ENCODE measurements at regions not wholly inside any gene's neighbourhood (a gene's known extent, or its start where the extent isn't known, plus 50 kb on each side); places are given as distances from the start of the nearest gene placed in this dataset.

- TF ChIP-seq CTCF (IDR thresholded peaks at IDR 0.05; ENCODE audit: low read depth, low read length), result no peak
- no peak overlapping the region for H3K4me3 ChIP-seq (ENCODE audit: low read depth, low read length)
Observed at GRCh38 chr2:236632295-236633218, 62.9 kb downstream of the ACKR3 start.

GRCh38 chr2:236633219-236633570 lies 63.6 kb downstream of the ACKR3 start:
- no peak overlapping the region for H3K4me3 ChIP-seq (ENCODE audit: low read depth, low read length)
- TF ChIP-seq CTCF (IDR thresholded peaks at IDR 0.05; ENCODE audit: low read depth, low read length), result no peak

- TF ChIP-seq CTCF (IDR thresholded peaks at IDR 0.05; ENCODE audit: low read depth, low read length), result no peak
- no peak overlapping the region for H3K4me3 ChIP-seq (ENCODE audit: low read depth, low read length)
Observed at GRCh38 chr2:236633775-236634560, 64.3 kb downstream of the ACKR3 start.

GRCh38 chr2:236636261-236636660 lies 66.6 kb downstream of the ACKR3 start:
- H3K4me3 ChIP-seq (ENCODE audit: low read depth, low read length), result no peak overlapping the region
- TF ChIP-seq CTCF (IDR thresholded peaks at IDR 0.05; ENCODE audit: low read depth, low read length), result no peak

GRCh38 chr2:236636714-236637470 lies 67.3 kb downstream of the ACKR3 start:
- TF ChIP-seq CTCF (IDR thresholded peaks at IDR 0.05; ENCODE audit: low read depth, low read length), result no peak
- H3K4me3 ChIP-seq (ENCODE audit: low read depth, low read length), result no peak overlapping the region

GRCh38 chr2:236637686-236638569 lies 68.3 kb downstream of the ACKR3 start:
- no peak for TF ChIP-seq CTCF (IDR thresholded peaks at IDR 0.05; ENCODE audit: low read depth, low read length)
- H3K4me3 ChIP-seq (ENCODE audit: low read depth, low read length), result no peak overlapping the region

All from WI38 (cell line).